ENCODE measurements at regions not wholly inside any gene's neighbourhood (a gene's known extent, or its start where the extent isn't known, plus 50 kb on each side); places are given as distances from the start of the nearest gene placed in this dataset.
A peak's percentile ranks its signal among the peaks of the same experiment; 100 is the strongest.

DNA sequence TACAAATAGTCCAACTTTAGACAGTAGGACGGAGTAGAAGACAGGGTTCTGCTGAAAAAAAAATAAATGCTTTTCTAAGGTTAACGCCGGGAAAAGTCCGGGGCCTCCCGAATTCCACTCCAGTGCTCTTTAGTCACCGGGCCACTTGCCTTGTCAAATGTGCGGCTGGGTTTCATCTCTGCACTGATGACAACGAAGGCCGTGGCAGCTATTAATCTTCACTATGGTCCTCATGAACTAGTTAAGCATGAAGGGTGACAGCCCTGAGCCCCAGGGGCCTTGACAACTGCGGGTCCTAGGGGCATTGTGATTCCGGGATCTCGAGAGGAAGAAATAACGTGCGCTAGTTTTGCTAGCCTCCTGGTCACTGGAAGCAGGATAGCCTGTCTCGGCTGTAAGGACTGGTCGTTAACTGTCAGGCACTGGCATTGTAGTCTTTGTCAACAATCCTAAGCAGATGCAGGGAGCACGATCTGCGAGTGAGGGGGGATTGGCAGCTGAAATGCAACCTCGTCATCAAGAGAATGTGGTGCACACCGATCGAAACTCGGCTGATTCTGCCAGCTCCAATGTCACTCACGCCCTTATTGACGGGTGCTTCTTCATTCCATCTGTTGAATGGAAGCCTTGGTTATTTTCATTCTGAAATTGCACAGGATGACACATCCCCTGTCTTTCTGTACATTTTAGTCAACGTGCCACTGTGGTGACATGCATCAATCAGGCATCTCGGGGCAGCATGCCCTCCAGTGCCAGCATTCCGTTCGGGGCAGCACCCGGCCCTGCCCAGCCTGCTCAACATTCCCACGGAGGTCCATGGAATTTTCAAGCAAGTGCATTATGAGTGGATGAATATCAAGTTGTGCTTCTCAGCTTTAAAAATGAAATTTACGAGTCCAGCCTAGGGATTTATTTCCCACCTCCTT is 51.6 kb upstream of the MGMT start:
- Histone ChIP-seq H3K79me2 (replicated peaks; ENCODE audit: insufficient read depth, low read length) (no peaks in the 10 kb centered on the region), H3K27me3 (ENCODE audit: insufficient read depth, low read depth, low read length) (no peaks in the 10 kb centered on the region), H3K4me2 (ENCODE audit: low read length) (no peak overlapping the region), H3K36me3 (ENCODE audit: insufficient read depth, low read length) (no peaks in the 10 kb centered on the region), H3K9ac (ENCODE audit: low read length) (no peak overlapping the region), H3K9me3 (ENCODE audit: low read length) (no peaks in the 10 kb centered on the region), H2AFZ (ENCODE audit: low read depth, low read length) (no peak overlapping the region), H3K9me2 (ENCODE audit: insufficient read depth, low read length) (no peaks in the 10 kb centered on the region), H3K27ac (ENCODE audit: low read length) (no peak overlapping the region), H3K4me3 (ENCODE audit: low read length) (no peak overlapping the region), H3F3A (ENCODE audit: insufficient read depth, low read length, poor library complexity, severe bottlenecking) (no peaks in the 10 kb centered on the region), H4K20me1 (ENCODE audit: insufficient read depth) (no peaks in the 10 kb centered on the region)
- TF ChIP-seq RAD21 (conservative IDR thresholded peaks at IDR 0.05), result no peak
- TF ChIP-seq EP300 (conservative IDR thresholded peaks at IDR 0.05; ENCODE audit: poor library complexity, severe bottlenecking), result peak; percentile 24

DNA sequence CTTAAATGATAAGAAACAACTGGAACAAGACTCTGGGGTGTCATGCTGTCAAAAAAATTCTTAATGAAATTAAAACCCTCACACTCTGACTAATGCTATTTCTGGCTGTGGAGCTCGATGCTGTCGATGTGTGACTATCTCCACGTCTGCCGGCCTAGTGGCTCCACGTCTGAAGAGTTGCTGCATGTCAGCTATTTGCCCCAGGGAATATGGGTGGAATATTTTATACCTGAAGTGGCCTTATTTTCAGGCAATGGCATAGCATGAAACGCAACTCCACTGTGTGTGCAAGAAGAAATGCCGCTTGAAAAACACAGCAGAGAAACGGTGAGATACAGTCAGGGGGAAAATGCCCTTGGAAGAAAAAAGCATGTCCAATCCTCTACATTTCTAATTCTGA is 50.9 kb upstream of the MGMT start:
- Histone ChIP-seq H3K9me3 (ENCODE audit: low read length) (no peaks in the 10 kb centered on the region), H3K9ac (ENCODE audit: low read length) (no peak overlapping the region), H3F3A (ENCODE audit: insufficient read depth, low read length, poor library complexity, severe bottlenecking) (no peaks in the 10 kb centered on the region), H3K79me2 (replicated peaks; ENCODE audit: insufficient read depth, low read length) (no peaks in the 10 kb centered on the region), H3K4me3 (ENCODE audit: low read length) (no peak overlapping the region), H3K27me3 (ENCODE audit: insufficient read depth, low read depth, low read length) (no peaks in the 10 kb centered on the region), H2AFZ (ENCODE audit: low read depth, low read length) (no peak overlapping the region), H3K4me2 (ENCODE audit: low read length) (no peak overlapping the region), H3K27ac (ENCODE audit: low read length) (no peak overlapping the region), H4K20me1 (ENCODE audit: insufficient read depth) (no peaks in the 10 kb centered on the region), H3K36me3 (ENCODE audit: insufficient read depth, low read length) (no peaks in the 10 kb centered on the region), H3K9me2 (ENCODE audit: insufficient read depth, low read length) (no peaks in the 10 kb centered on the region)
- TF ChIP-seq SMC3 (conservative IDR thresholded peaks at IDR 0.05; ENCODE audit: poor library complexity) (no peak), RAD21 (conservative IDR thresholded peaks at IDR 0.05) (no peak), MXI1 (conservative IDR thresholded peaks at IDR 0.05; ENCODE audit: poor library complexity, severe bottlenecking) (no peak), POLR2AphosphoS5 (IDR thresholded peaks at IDR 0.05) (no peak), EZH2 (IDR thresholded peaks at IDR 0.05; ENCODE audit: borderline replicate concordance, insufficient read depth, low read length, poor library complexity, severe bottlenecking) (no peak)
- TF ChIP-seq, protein P1, sequence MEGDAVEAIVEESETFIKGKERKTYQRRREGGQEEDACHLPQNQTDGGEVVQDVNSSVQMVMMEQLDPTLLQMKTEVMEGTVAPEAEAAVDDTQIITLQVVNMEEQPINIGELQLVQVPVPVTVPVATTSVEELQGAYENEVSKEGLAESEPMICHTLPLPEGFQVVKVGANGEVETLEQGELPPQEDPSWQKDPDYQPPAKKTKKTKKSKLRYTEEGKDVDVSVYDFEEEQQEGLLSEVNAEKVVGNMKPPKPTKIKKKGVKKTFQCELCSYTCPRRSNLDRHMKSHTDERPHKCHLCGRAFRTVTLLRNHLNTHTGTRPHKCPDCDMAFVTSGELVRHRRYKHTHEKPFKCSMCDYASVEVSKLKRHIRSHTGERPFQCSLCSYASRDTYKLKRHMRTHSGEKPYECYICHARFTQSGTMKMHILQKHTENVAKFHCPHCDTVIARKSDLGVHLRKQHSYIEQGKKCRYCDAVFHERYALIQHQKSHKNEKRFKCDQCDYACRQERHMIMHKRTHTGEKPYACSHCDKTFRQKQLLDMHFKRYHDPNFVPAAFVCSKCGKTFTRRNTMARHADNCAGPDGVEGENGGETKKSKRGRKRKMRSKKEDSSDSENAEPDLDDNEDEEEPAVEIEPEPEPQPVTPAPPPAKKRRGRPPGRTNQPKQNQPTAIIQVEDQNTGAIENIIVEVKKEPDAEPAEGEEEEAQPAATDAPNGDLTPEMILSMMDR (IDR thresholded peaks at IDR 0.05; ENCODE audit: poor library complexity, severe bottlenecking), result no peak

DNA sequence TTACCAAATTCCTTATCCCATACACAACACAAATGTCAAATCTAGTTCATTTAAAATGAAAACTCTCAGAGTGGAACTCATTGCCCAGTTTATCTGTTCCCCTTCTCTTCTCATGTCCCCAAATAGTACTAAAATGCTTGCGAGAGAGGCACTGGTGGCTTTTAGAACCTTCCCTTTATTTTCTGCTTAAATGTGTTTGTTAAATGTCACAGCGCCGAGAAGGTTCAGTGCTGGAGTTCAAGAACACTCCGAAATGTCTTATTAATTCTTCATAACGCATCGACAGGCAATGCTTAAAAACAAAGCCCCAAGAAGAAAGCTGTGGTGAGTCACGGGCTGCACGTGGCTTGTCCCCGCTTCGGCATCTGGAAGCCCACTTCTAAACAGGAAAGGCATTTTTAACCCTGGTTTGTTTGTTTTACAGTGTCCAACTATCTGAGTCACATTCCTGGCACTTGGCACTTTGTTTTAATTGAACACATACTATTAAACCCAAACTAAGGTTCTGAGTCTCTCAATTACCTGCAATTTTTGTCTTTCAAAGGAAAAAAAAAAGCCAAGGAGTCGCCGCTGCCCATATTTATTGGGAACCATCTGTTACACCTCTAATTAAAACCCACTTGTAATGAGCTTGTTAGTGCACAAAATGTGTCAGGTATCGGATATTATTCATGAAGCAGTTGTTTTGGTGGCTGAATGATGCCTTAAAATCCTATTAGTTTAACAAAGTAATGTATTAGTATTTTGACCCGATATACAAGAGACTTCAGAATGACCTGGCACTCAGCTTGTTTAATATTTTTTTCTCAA is 49.9 kb upstream of the MGMT start:
- H3K36me3 ChIP-seq (ENCODE audit: insufficient read depth, low read length), result no peaks in the 10 kb centered on the region
- no peak overlapping the region for H3K4me2 ChIP-seq (ENCODE audit: low read length)
- no peaks in the 10 kb centered on the region for H3K79me2 ChIP-seq (replicated peaks; ENCODE audit: insufficient read depth, low read length)
- no peak overlapping the region for H2AFZ ChIP-seq (ENCODE audit: low read depth, low read length)
- H3F3A ChIP-seq (ENCODE audit: insufficient read depth, low read length, poor library complexity, severe bottlenecking), result no peaks in the 10 kb centered on the region
- H3K9me2 ChIP-seq (ENCODE audit: insufficient read depth, low read length), result no peaks in the 10 kb centered on the region
- TF ChIP-seq TAF1 (IDR thresholded peaks at IDR 0.05; ENCODE audit: low read depth) (no peak), EZH2 (IDR thresholded peaks at IDR 0.05; ENCODE audit: borderline replicate concordance, insufficient read depth, low read length, poor library complexity, severe bottlenecking) (no peak), POLR2AphosphoS5 (IDR thresholded peaks at IDR 0.05) (no peak), EP300 (conservative IDR thresholded peaks at IDR 0.05; ENCODE audit: poor library complexity, severe bottlenecking) (no peak), SMC3 (conservative IDR thresholded peaks at IDR 0.05; ENCODE audit: poor library complexity) (no peak), MXI1 (conservative IDR thresholded peaks at IDR 0.05; ENCODE audit: poor library complexity, severe bottlenecking) (no peak), RAD21 (conservative IDR thresholded peaks at IDR 0.05) (no peak)
- TF ChIP-seq, protein P2, sequence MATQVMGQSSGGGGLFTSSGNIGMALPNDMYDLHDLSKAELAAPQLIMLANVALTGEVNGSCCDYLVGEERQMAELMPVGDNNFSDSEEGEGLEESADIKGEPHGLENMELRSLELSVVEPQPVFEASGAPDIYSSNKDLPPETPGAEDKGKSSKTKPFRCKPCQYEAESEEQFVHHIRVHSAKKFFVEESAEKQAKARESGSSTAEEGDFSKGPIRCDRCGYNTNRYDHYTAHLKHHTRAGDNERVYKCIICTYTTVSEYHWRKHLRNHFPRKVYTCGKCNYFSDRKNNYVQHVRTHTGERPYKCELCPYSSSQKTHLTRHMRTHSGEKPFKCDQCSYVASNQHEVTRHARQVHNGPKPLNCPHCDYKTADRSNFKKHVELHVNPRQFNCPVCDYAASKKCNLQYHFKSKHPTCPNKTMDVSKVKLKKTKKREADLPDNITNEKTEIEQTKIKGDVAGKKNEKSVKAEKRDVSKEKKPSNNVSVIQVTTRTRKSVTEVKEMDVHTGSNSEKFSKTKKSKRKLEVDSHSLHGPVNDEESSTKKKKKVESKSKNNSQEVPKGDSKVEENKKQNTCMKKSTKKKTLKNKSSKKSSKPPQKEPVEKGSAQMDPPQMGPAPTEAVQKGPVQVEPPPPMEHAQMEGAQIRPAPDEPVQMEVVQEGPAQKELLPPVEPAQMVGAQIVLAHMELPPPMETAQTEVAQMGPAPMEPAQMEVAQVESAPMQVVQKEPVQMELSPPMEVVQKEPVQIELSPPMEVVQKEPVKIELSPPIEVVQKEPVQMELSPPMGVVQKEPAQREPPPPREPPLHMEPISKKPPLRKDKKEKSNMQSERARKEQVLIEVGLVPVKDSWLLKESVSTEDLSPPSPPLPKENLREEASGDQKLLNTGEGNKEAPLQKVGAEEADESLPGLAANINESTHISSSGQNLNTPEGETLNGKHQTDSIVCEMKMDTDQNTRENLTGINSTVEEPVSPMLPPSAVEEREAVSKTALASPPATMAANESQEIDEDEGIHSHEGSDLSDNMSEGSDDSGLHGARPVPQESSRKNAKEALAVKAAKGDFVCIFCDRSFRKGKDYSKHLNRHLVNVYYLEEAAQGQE (IDR thresholded peaks at IDR 0.05; ENCODE audit: borderline replicate concordance), result no peak
- TF ChIP-seq, protein P1 (IDR thresholded peaks at IDR 0.05; ENCODE audit: poor library complexity, severe bottlenecking), result no peak
- no peaks in the 10 kb centered on the region for H3K27me3 ChIP-seq (ENCODE audit: insufficient read depth, low read depth, low read length)
- no peaks in the 10 kb centered on the region for H3K9me3 ChIP-seq (ENCODE audit: low read length)
- H3K9ac ChIP-seq (ENCODE audit: low read length), result no peak overlapping the region
- H3K4me3 ChIP-seq (ENCODE audit: low read length), result no peak overlapping the region
- no peak overlapping the region for H3K27ac ChIP-seq (ENCODE audit: low read length)
- H4K20me1 ChIP-seq (ENCODE audit: insufficient read depth), result no peaks in the 10 kb centered on the region
